Mammary epithelial cell (primary cell): ENCODE measurements at regions not wholly inside any gene's neighbourhood (a gene's known extent, or its start where the extent isn't known, plus 50 kb on each side); places are given as distances from the start of the nearest gene placed in this dataset.

Source experiments
- EZH2 ChIP-seq: IDR thresholded peaks from 2 replicates; pipeline ENCODE4 v1.6.1; 2012; ENCODE audit warnings: low read length, inconsistent platforms, borderline replicate concordance
- TF ChIP-seq, protein P1 (sequence below), 2 donors: IDR thresholded peaks in 1 of 2; conservative IDR thresholded peaks in 1 of 2; 2 replicates each; pipeline ENCODE4 v1.5.1; 2011 to 2012; ENCODE audit warnings: inconsistent platforms in 2 of 2, low read length in 2 of 2, mild to moderate bottlenecking in 2 of 2, control low read depth in 1 of 2, low read depth in 1 of 2; ENCODE audit not compliant: insufficient read depth in 1 of 2; ENCODE audit errors: extremely low read depth in 1 of 2

DNA sequence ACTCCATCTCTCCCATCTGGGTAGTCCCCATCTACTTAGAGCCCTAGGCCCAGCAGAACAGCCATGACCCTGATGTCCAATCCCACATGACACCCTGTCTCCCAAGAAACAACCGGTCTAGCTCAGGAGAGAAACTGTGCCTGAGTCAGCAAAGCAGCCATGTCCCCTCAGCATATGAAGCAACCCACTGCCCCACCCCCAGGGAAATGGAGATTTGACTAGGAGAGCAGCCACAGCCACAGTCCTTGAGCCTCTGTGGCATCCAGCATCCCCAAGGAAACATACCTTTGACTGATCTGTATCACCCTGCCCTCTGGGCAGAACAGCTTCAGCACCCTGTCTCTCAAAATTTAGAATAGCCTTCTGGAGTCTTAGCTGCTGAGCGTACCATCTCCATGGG is 641.9 kb upstream of the FBXO33 start:
- TF ChIP-seq, protein P1, sequence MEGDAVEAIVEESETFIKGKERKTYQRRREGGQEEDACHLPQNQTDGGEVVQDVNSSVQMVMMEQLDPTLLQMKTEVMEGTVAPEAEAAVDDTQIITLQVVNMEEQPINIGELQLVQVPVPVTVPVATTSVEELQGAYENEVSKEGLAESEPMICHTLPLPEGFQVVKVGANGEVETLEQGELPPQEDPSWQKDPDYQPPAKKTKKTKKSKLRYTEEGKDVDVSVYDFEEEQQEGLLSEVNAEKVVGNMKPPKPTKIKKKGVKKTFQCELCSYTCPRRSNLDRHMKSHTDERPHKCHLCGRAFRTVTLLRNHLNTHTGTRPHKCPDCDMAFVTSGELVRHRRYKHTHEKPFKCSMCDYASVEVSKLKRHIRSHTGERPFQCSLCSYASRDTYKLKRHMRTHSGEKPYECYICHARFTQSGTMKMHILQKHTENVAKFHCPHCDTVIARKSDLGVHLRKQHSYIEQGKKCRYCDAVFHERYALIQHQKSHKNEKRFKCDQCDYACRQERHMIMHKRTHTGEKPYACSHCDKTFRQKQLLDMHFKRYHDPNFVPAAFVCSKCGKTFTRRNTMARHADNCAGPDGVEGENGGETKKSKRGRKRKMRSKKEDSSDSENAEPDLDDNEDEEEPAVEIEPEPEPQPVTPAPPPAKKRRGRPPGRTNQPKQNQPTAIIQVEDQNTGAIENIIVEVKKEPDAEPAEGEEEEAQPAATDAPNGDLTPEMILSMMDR (conservative IDR thresholded peaks at IDR 0.05 in 1 of 2, IDR thresholded peaks at IDR 0.05 in 1 of 2; ENCODE audit: extremely low read depth in 1 of 2, insufficient read depth in 1 of 2, low read depth in 1 of 2, low read length in 2 of 2): no peak
- no peak for TF ChIP-seq EZH2
